Testis (tissue), 2 donors: ENCODE measurements at regions not wholly inside any gene's neighbourhood (a gene's known extent, or its start where the extent isn't known, plus 50 kb on each side); places are given as distances from the start of the nearest gene placed in this dataset.

Experiments
- CTCF ChIP-seq, 3 experiments: fragments of 450-650 bp in 2 of 3; fragments of 200-600 bp in 1 of 3; sonication (generic) in 1 of 3; IDR thresholded peaks; one replicate each; pipeline ENCODE4 v1.5.1; 2016 to 2019; ENCODE audit warnings: antibody characterized with exemption in 3 of 3, mild to moderate bottlenecking in 2 of 3, moderate library complexity in 1 of 3
- POLR2A ChIP-seq: fragments of 450-650 bp; IDR thresholded peaks from one replicate; pipeline ENCODE4 v1.6.1; 2017; ENCODE audit warnings: antibody characterized with exemption, mild to moderate bottlenecking, moderate library complexity

GRCh38 chr4:125838202-125838601 lies 523.4 kb downstream of the FAT4 start:
- TF ChIP-seq CTCF (IDR thresholded peaks at IDR 0.05) (no peak), POLR2A (no peak)
